ENCODE measurements at regions not wholly inside any gene's neighbourhood (a gene's known extent, or its start where the extent isn't known, plus 50 kb on each side); places are given as distances from the start of the nearest gene placed in this dataset.

- Histone ChIP-seq H3K36me3 (ENCODE audit: control insufficient read depth, insufficient read depth, low read length) (no peaks in the 10 kb centered on the region), H3K27me3 (ENCODE audit: control insufficient read depth, insufficient read depth, low read length) (no peaks in the 10 kb centered on the region), H3K9me3 (ENCODE audit: control insufficient read depth, insufficient read depth, low read length) (no peaks in the 10 kb centered on the region), H3K4me1 (ENCODE audit: control insufficient read depth, insufficient read depth, low read length) (no peaks in the 10 kb centered on the region), H3K4me3 (ENCODE audit: low read length) (no peak overlapping the region), H3K27ac (ENCODE audit: low read length) (no peak overlapping the region)
- no peak for TF ChIP-seq CTCF (IDR thresholded peaks at IDR 0.05)
- ATAC-seq: no peak
- Mint-ChIP-seq H3K27me3 (ENCODE audit: low read depth in 2 of 2) (no peaks in the 10 kb centered on the region), H3K4me1 (no peaks in the 10 kb centered on the region), H3K4me3 (no peak overlapping the region), H3K36me3 (no peaks in the 10 kb centered on the region), H3K9me3 (peaks cover 2 to 9% of the 10 kb centered on the region in 2 donors), H3K27ac (no peak overlapping the region)
- 45% methylated on average over 1 of the region's 2 CpGs for WGBS (ENCODE audit: insufficient coverage)
- intact Hi-C loops (cut with micrococcal nuclease): no loop called here
- no peak for DNase-seq
Measured at GRCh38 chr4:164461901-164462300, 292.0 kb upstream of the SMIM31 start.

GRCh38 chr4:164462471-164462870 is 291.5 kb upstream of the SMIM31 start:
- Mint-ChIP-seq H3K4me1 (no peaks in the 10 kb centered on the region), H3K36me3 (no peaks in the 10 kb centered on the region)

GRCh38 chr4:164464313-164464712 is 289.6 kb upstream of the SMIM31 start:
- no peaks in the 10 kb centered on the region for H3K36me3 ChIP-seq (ENCODE audit: control insufficient read depth, insufficient read depth, low read length)
- H3K4me1 Mint-ChIP-seq: no peaks in the 10 kb centered on the region
- ATAC-seq: no peak
- H3K27me3 ChIP-seq (ENCODE audit: control insufficient read depth, insufficient read depth, low read length): no peaks in the 10 kb centered on the region
- H3K4me3 ChIP-seq (ENCODE audit: low read length): no peak overlapping the region
- H3K27me3 Mint-ChIP-seq (ENCODE audit: low read depth in 2 of 2): no peaks in the 10 kb centered on the region
- H3K4me3 Mint-ChIP-seq: no peak overlapping the region
- H3K9me3 Mint-ChIP-seq: peaks cover 5 to 8% of the 10 kb centered on the region in 2 donors
- no peaks in the 10 kb centered on the region for H3K4me1 ChIP-seq (ENCODE audit: control insufficient read depth, insufficient read depth, low read length)
- no peak overlapping the region for H3K27ac ChIP-seq (ENCODE audit: low read length)
- no peak overlapping the region for H3K27ac Mint-ChIP-seq
- no peak for TF ChIP-seq CTCF (IDR thresholded peaks at IDR 0.05)
- intact Hi-C loops (cut with micrococcal nuclease): no loop called here
- WGBS (ENCODE audit: insufficient coverage): no CpG with 5 or more reads among the region's 1 CpG
- DNase-seq: no peak
- no peaks in the 10 kb centered on the region for H3K9me3 ChIP-seq (ENCODE audit: control insufficient read depth, insufficient read depth, low read length)
- no peaks in the 10 kb centered on the region for H3K36me3 Mint-ChIP-seq

More at GRCh38 chr4:164462471-164462870, 291.5 kb upstream of the SMIM31 start:
- no peak overlapping the region for H3K27ac Mint-ChIP-seq
- H3K9me3 ChIP-seq (ENCODE audit: control insufficient read depth, insufficient read depth, low read length): no peaks in the 10 kb centered on the region
- H3K27me3 ChIP-seq (ENCODE audit: control insufficient read depth, insufficient read depth, low read length): no peaks in the 10 kb centered on the region
- peaks cover 0 to 10% of the 10 kb centered on the region in 2 donors for H3K9me3 Mint-ChIP-seq
- no peak overlapping the region for H3K4me3 Mint-ChIP-seq
- H3K4me1 ChIP-seq (ENCODE audit: control insufficient read depth, insufficient read depth, low read length): no peaks in the 10 kb centered on the region
- no peaks in the 10 kb centered on the region for H3K27me3 Mint-ChIP-seq (ENCODE audit: low read depth in 2 of 2)
- no peak overlapping the region for H3K27ac ChIP-seq (ENCODE audit: low read length)
- DNase-seq (no peak), ATAC-seq (no peak)
- no peak for TF ChIP-seq CTCF (IDR thresholded peaks at IDR 0.05)
- H3K4me3 ChIP-seq (ENCODE audit: low read length): no peak overlapping the region
- H3K36me3 ChIP-seq (ENCODE audit: control insufficient read depth, insufficient read depth, low read length): no peaks in the 10 kb centered on the region
- intact Hi-C loops (cut with micrococcal nuclease): no loop called here

- DNase-seq (no peak), ATAC-seq (no peak)
- Histone ChIP-seq H3K9me3 (ENCODE audit: control insufficient read depth, insufficient read depth, low read length) (no peaks in the 10 kb centered on the region), H3K4me1 (ENCODE audit: control insufficient read depth, insufficient read depth, low read length) (no peaks in the 10 kb centered on the region), H3K4me3 (ENCODE audit: low read length) (no peak overlapping the region), H3K36me3 (ENCODE audit: control insufficient read depth, insufficient read depth, low read length) (no peaks in the 10 kb centered on the region), H3K27ac (ENCODE audit: low read length) (no peak overlapping the region), H3K27me3 (ENCODE audit: control insufficient read depth, insufficient read depth, low read length) (no peaks in the 10 kb centered on the region)
- Mint-ChIP-seq H3K27ac (no peak overlapping the region), H3K4me1 (no peaks in the 10 kb centered on the region), H3K36me3 (no peaks in the 10 kb centered on the region), H3K9me3 (peaks cover 5 to 8% of the 10 kb centered on the region in 2 donors), H3K4me3 (no peak overlapping the region), H3K27me3 (ENCODE audit: low read depth in 2 of 2) (no peaks in the 10 kb centered on the region)
- TF ChIP-seq CTCF (IDR thresholded peaks at IDR 0.05): no peak
- intact Hi-C loops (cut with micrococcal nuclease): no loop called here
- WGBS (ENCODE audit: insufficient coverage): 69% methylated on average over 2 of the region's 3 CpGs
Measured at GRCh38 chr4:164467493-164467892, 286.4 kb upstream of the SMIM31 start.

Data from natural killer cell (primary cell).